Tibial nerve (tissue), 4 donors: ENCODE measurements at regions not wholly inside any gene's neighbourhood (a gene's known extent, or its start where the extent isn't known, plus 50 kb on each side); places are given as distances from the start of the nearest gene placed in this dataset.

Experiments
- DNase-seq, 2 donors: peaks; one replicate each; pipeline ENCODE4 v3.0.0-alpha.2; 2019; ENCODE audit warnings: low spot score in 2 of 2
- H3K27ac ChIP-seq, 4 donors: fragments of 200-600 bp; sonication (generic) in 3 of 4; one replicate each; pipeline ENCODE4 v1.5.1; 2017 to 2019; ENCODE audit warnings: mild to moderate bottlenecking in 1 of 4
- H3K27me3 ChIP-seq, 2 donors: fragments of 200-600 bp; sonication (generic) in 1 of 2; one replicate each; pipeline versions ENCODE4 v1.5.1 to v1.6.0; 2017 to 2019
- H3K36me3 ChIP-seq, 3 donors: fragments of 200-600 bp; sonication (generic); one replicate each; pipeline ENCODE4 v1.5.1; 2018 to 2019
- H3K4me1 ChIP-seq, 4 donors: fragments of 200-600 bp; sonication (generic) in 3 of 4; one replicate each; pipeline ENCODE4 v1.5.1; 2017 to 2019
- H3K4me3 ChIP-seq, 4 donors: fragments of 200-600 bp; sonication (generic) in 3 of 4; one replicate each; pipeline ENCODE4 v1.5.1; 2017 to 2019; ENCODE audit warnings: mild to moderate bottlenecking in 1 of 4, moderate library complexity in 1 of 4
- H3K9me3 ChIP-seq, 4 donors: fragments of 200-600 bp; sonication (generic) in 3 of 4; one replicate each; pipeline ENCODE4 v1.5.1; 2017 to 2019
- EP300 ChIP-seq, 2 donors: sonication (generic); formaldehyde crosslinking; IDR thresholded peaks; one replicate each; pipeline ENCODE4 v1.6.1; 2017; ENCODE audit warnings: antibody characterized with exemption in 2 of 2, mild to moderate bottlenecking in 1 of 2
- POLR2A ChIP-seq, 2 donors: fragments of 450-650 bp; IDR thresholded peaks; one replicate each; pipeline ENCODE4 v1.6.1; 2017; ENCODE audit warnings: antibody characterized with exemption in 2 of 2, mild to moderate bottlenecking in 2 of 2, moderate library complexity in 2 of 2
- WGBS, 2 donors: methylation state at CpG; one replicate each; pipeline ENCODE4 v1.1.5; 2018; 5-methylcytosine and 5-hydroxymethylcytosine counted together
- TF ChIP-seq, protein P1 (sequence below), 5 experiments: fragments of 200-600 bp in 3 of 5; fragments of 450-650 bp in 2 of 5; sonication (generic) in 3 of 5; IDR thresholded peaks; one replicate each; pipeline ENCODE4 v1.5.1; 2016 to 2019; ENCODE audit warnings: antibody characterized with exemption in 5 of 5, mild to moderate bottlenecking in 3 of 5, moderate library complexity in 2 of 5

DNA sequence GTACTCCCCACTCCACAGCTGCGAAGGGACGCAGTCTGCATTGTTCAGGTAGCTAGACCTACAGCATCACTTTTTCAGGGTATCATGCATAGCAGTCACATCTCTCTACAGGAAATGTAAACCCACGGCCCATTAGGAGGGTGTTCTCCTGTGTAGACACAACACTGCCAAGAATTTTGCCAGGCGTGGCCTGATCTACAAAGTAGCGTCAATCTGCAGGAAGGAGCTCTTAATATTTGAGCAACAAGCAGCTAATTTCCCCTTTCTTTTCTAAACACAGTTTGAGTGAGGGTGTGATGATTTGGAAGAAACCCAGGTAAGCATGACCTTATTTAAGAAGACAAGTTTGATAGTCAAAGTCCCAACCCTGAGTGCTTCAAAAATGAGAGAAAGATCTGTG is 419.0 kb downstream of the GADD45G start:
- no peak overlapping the region for H3K27ac ChIP-seq
- DNase-seq, result no peak
- H3K27me3 ChIP-seq, result no peaks in the 10 kb centered on the region
- TF ChIP-seq POLR2A (IDR thresholded peaks at IDR 0.05), result no peak
- TF ChIP-seq, protein P1, sequence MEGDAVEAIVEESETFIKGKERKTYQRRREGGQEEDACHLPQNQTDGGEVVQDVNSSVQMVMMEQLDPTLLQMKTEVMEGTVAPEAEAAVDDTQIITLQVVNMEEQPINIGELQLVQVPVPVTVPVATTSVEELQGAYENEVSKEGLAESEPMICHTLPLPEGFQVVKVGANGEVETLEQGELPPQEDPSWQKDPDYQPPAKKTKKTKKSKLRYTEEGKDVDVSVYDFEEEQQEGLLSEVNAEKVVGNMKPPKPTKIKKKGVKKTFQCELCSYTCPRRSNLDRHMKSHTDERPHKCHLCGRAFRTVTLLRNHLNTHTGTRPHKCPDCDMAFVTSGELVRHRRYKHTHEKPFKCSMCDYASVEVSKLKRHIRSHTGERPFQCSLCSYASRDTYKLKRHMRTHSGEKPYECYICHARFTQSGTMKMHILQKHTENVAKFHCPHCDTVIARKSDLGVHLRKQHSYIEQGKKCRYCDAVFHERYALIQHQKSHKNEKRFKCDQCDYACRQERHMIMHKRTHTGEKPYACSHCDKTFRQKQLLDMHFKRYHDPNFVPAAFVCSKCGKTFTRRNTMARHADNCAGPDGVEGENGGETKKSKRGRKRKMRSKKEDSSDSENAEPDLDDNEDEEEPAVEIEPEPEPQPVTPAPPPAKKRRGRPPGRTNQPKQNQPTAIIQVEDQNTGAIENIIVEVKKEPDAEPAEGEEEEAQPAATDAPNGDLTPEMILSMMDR (IDR thresholded peaks at IDR 0.05), result no peak
- no peak for TF ChIP-seq EP300 (IDR thresholded peaks at IDR 0.05)
- 72 to 77% methylated on average over 5 of the region's 5 CpGs for WGBS, 2 donors
- no peaks in the 10 kb centered on the region for H3K36me3 ChIP-seq
- no peak overlapping the region for H3K4me3 ChIP-seq
- H3K9me3 ChIP-seq, result peaks cover 0 to 6% (median 0%) of the 10 kb centered on the region in 4 donors
- peaks cover 0 to 9% (median 0%) of the 10 kb centered on the region in 4 donors for H3K4me1 ChIP-seq

DNA sequence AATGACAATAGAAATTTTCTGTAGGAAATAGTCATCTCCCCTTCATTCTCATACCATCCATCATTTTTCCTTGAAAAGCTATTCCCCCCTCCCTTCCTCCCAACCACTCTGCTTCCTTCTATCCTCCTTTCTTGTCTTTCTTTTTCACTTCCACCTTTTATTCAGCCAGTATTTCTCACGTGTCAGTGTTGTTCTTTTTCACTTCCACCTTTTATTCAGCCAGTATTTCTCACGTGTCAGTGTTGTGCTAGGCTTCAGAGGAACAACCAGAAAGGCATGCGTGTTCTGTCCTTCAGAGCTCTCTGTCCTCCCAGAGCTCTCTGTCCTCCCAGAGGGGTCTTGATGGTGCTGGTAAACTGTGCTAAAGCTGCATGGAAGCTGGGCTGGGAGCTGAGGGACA is 419.6 kb downstream of the GADD45G start:
- no peak for TF ChIP-seq POLR2A (IDR thresholded peaks at IDR 0.05)
- peak in 1 of 2 donors; percentile 62 for TF ChIP-seq EP300 (IDR thresholded peaks at IDR 0.05)
- H3K27me3 ChIP-seq, result no peaks in the 10 kb centered on the region
- H3K4me1 ChIP-seq, result peaks cover 0 to 9% (median 0%) of the 10 kb centered on the region in 4 donors
- no peaks in the 10 kb centered on the region for H3K36me3 ChIP-seq
- DNase-seq, result no peak
- 56 to 71% methylated on average over 3 of the region's 3 CpGs for WGBS, 2 donors
- H3K9me3 ChIP-seq, result peaks cover 0 to 6% (median 0%) of the 10 kb centered on the region in 4 donors
- no peak overlapping the region for H3K27ac ChIP-seq
- no peak overlapping the region for H3K4me3 ChIP-seq

DNA sequence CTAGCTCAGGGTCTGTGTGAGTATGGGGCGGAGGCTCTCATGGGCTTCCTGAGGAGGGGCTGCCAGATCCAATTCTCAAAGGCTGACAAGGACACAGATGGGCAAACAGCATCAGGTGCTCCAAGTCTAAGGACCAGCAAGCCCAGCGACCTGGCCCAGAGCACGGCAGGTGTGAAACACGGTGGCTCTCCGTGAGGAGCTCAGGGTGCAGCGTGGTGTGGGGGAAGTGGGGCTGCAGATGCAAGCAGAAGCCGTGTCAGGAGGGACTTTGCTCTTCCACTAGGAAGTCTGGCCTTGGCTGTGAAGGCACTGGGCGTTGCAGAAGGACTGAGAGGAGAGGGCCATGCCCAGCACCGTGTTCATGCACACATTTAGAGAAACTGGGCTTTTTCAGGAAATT is 420.0 kb downstream of the GADD45G start:
- no peak for TF ChIP-seq POLR2A (IDR thresholded peaks at IDR 0.05)
- TF ChIP-seq, protein P1 (IDR thresholded peaks at IDR 0.05), result no peak
- TF ChIP-seq EP300 (IDR thresholded peaks at IDR 0.05), result no peak
- H3K36me3 ChIP-seq, result no peaks in the 10 kb centered on the region
- H3K4me1 ChIP-seq, result peaks cover 0 to 9% (median 0%) of the 10 kb centered on the region in 4 donors
- no peak overlapping the region for H3K27ac ChIP-seq
- H3K9me3 ChIP-seq, result peaks cover 0 to 6% (median 0%) of the 10 kb centered on the region in 4 donors
- no peak for DNase-seq
- no peak overlapping the region for H3K4me3 ChIP-seq
- 80 to 81% methylated on average over 9 of the region's 9 CpGs for WGBS, 2 donors
- no peaks in the 10 kb centered on the region for H3K27me3 ChIP-seq

DNA sequence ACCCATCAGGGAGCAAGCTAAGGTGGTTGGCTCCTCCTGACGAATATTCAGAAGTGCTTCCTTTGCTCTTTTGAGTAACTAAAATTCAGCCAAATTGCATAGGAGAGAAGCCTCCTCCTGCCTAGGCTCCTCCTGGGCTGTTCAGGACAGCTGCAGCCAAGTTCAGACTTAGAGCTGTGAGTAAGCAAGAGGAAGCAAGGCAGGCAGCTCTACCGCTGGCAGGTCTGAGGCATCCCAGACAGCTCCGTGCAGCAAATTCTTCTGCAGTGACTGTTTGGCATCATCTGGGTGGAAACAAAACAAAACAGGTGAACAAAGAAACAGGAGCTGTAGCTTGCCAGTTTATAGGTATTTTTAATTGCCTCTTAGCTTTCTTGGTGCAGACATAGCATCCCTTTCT is 421.0 kb downstream of the GADD45G start:
- H3K4me3 ChIP-seq, result no peak overlapping the region
- no peak for DNase-seq
- WGBS, 2 donors, result 77 to 78% methylated on average over 3 of the region's 3 CpGs
- H3K36me3 ChIP-seq, result no peaks in the 10 kb centered on the region
- no peak overlapping the region for H3K27ac ChIP-seq
- H3K27me3 ChIP-seq, result no peaks in the 10 kb centered on the region
- H3K9me3 ChIP-seq, result peaks cover 0 to 6% (median 0%) of the 10 kb centered on the region in 4 donors
- peaks cover 0 to 9% (median 0%) of the 10 kb centered on the region in 4 donors for H3K4me1 ChIP-seq
- TF ChIP-seq POLR2A (IDR thresholded peaks at IDR 0.05) (no peak), EP300 (IDR thresholded peaks at IDR 0.05) (no peak)
- TF ChIP-seq, protein P1 (IDR thresholded peaks at IDR 0.05), result no peak

DNA sequence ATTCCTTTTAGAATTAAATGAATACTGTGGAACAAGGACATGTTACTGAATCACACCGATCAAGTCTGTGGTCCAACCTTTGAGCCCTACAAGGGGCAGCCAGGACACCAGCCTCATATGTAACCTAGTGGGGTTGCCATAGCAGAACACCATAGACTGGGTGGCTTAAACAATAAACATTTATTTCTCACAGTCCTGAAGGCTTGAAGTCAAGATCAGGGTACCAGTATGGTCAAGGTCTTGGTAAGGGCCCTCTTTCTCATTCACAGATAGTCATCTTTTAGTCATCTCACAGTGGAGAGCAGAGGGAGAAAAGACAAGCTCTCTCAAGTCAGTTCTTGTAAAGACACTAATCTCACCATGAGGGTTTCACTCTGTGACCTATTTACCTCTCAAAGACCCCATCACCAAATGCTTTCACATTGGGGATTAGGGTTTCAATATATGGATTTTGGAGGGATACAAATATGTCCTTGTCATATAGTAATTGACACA is 422.5 kb downstream of the GADD45G start:
- Histone ChIP-seq H3K27ac (no peak overlapping the region), H3K36me3 (no peaks in the 10 kb centered on the region), H3K9me3 (peaks cover 0 to 4% (median 0%) of the 10 kb centered on the region in 4 donors), H3K4me3 (no peak overlapping the region), H3K27me3 (no peaks in the 10 kb centered on the region), H3K4me1 (peaks cover 0 to 9% (median 0%) of the 10 kb centered on the region in 4 donors)
- TF ChIP-seq, protein P1 (IDR thresholded peaks at IDR 0.05), result no peak
- no peak for TF ChIP-seq POLR2A (IDR thresholded peaks at IDR 0.05)
- 91 to 100% methylated on average over 1 of the region's 1 CpG for WGBS, 2 donors
- no peak for DNase-seq

DNA sequence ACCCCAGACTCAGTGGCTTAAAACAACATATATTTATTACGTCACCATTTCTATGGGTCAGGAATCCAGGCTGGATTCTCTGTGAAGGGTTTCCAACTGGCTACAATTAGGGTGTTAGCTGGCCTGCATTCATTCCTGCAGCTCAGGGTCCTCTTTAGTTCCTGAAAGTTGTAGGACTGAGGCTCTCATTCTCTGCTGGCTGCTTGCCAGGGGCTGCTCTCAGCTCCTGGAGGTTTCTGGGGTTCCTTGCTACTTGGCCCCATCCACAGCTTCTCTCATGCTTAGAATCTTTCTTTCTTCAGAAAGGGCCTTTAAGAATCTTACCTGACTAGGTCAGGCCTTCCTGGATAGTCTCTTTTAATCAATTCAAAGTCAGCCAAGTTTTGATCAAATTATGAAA is 424.6 kb downstream of the GADD45G start:
- Histone ChIP-seq H3K4me1 (peaks cover 0 to 9% (median 0%) of the 10 kb centered on the region in 4 donors), H3K27me3 (no peaks in the 10 kb centered on the region), H3K4me3 (no peak overlapping the region), H3K36me3 (no peaks in the 10 kb centered on the region), H3K9me3 (no peaks in the 10 kb centered on the region), H3K27ac (no peak overlapping the region)
- WGBS, 2 donors, result 45 to 76% methylated on average over 1 of the region's 1 CpG
- no peak for DNase-seq
- TF ChIP-seq POLR2A (IDR thresholded peaks at IDR 0.05) (no peak), EP300 (IDR thresholded peaks at IDR 0.05) (no peak)
- TF ChIP-seq, protein P1 (IDR thresholded peaks at IDR 0.05), result no peak
